ENCODE measurements at regions not wholly inside any gene's neighbourhood (a gene's known extent, or its start where the extent isn't known, plus 50 kb on each side); places are given as distances from the start of the nearest gene placed in this dataset.
A peak's percentile ranks its signal among the peaks of the same experiment; 100 is the strongest.

GRCh38 chr10:91576096-91576545 is 56.8 kb downstream of the PPP1R3C start:
- in situ Hi-C loops (cut with HindIII; ENCODE audit: low pct_unique_long_range_greater_than_20kb, low sequenced_read_pairs): no loop called here

GRCh38 chr10:91575044-91575610 is 57.7 kb downstream of the PPP1R3C start:
- peak; percentile 99 for DNase-seq (ENCODE audit: low read depth, low spot score)
- in situ Hi-C loops (cut with HindIII; ENCODE audit: low pct_unique_long_range_greater_than_20kb, low sequenced_read_pairs): no loop called here

More at GRCh38 chr10:91576096-91576545, 56.8 kb downstream of the PPP1R3C start:
- peak; percentile 35 for DNase-seq (ENCODE audit: low read depth, low spot score)

- in situ Hi-C loops (cut with HindIII; ENCODE audit: low pct_unique_long_range_greater_than_20kb, low sequenced_read_pairs): no loop called here
- DNase-seq (ENCODE audit: low read depth, low spot score): peak; percentile 60
Observed at GRCh38 chr10:91574236-91574635, 58.6 kb downstream of the PPP1R3C start.

GRCh38 chr10:91573320-91573719 is 59.6 kb downstream of the PPP1R3C start:
- in situ Hi-C loops (cut with HindIII; ENCODE audit: low pct_unique_long_range_greater_than_20kb, low sequenced_read_pairs): no loop called here
- DNase-seq (ENCODE audit: low read depth, low spot score): peak; percentile 16

GRCh38 chr10:91571671-91572070 is 61.2 kb downstream of the PPP1R3C start:
- in situ Hi-C loops (cut with HindIII; ENCODE audit: low pct_unique_long_range_greater_than_20kb, low sequenced_read_pairs): no loop called here
- peak; percentile 94 for DNase-seq (ENCODE audit: low read depth, low spot score)

GRCh38 chr10:91570220-91570619 is 62.7 kb downstream of the PPP1R3C start:
- in situ Hi-C loops (cut with HindIII; ENCODE audit: low pct_unique_long_range_greater_than_20kb, low sequenced_read_pairs): no loop called here
- DNase-seq (ENCODE audit: low read depth, low spot score): peak; percentile 86

- no peak for DNase-seq (ENCODE audit: low read depth, low spot score)
- in situ Hi-C loops (cut with HindIII; ENCODE audit: low pct_unique_long_range_greater_than_20kb, low sequenced_read_pairs): no loop called here
Observed at GRCh38 chr10:91569522-91569921, 63.3 kb downstream of the PPP1R3C start.

GRCh38 chr10:91567815-91568214 is 65.1 kb downstream of the PPP1R3C start:
- DNase-seq (ENCODE audit: low read depth, low spot score): no peak
- in situ Hi-C loops (cut with HindIII; ENCODE audit: low pct_unique_long_range_greater_than_20kb, low sequenced_read_pairs): no loop called here

GRCh38 chr10:91566115-91566514 is 66.8 kb downstream of the PPP1R3C start:
- in situ Hi-C loops (cut with HindIII; ENCODE audit: low pct_unique_long_range_greater_than_20kb, low sequenced_read_pairs): no loop called here

GRCh38 chr10:91565226-91565625 is 67.6 kb downstream of the PPP1R3C start:
- in situ Hi-C loops (cut with HindIII; ENCODE audit: low pct_unique_long_range_greater_than_20kb, low sequenced_read_pairs): no loop called here
- DNase-seq (ENCODE audit: low read depth, low spot score): no peak

More at GRCh38 chr10:91566115-91566514, 66.8 kb downstream of the PPP1R3C start:
- DNase-seq (ENCODE audit: low read depth, low spot score): no peak

- in situ Hi-C loops (cut with HindIII; ENCODE audit: low pct_unique_long_range_greater_than_20kb, low sequenced_read_pairs): no loop called here
Observed at GRCh38 chr10:91564508-91564907, 68.4 kb downstream of the PPP1R3C start.

More at GRCh38 chr10:91564508-91564907, 68.4 kb downstream of the PPP1R3C start:
- no peak for DNase-seq (ENCODE audit: low read depth, low spot score)
